Thyroid gland (tissue), 4 donors: ENCODE measurements at regions not wholly inside any gene's neighbourhood (a gene's known extent, or its start where the extent isn't known, plus 50 kb on each side); places are given as distances from the start of the nearest gene placed in this dataset.

Source experiments
- DNase-seq, 2 donors: peaks; one replicate each; pipeline ENCODE4 v3.0.0-alpha.2; 2019
- H3K27ac ChIP-seq, 3 donors: fragments of 200-600 bp; sonication (generic); 1 replicate in 2 of 3; 2 replicates in 1 of 3; pipeline ENCODE4 v1.5.1; 2016 to 2019; ENCODE audit warnings: mild to moderate bottlenecking in 1 of 3, moderate library complexity in 1 of 3
- H3K27me3 ChIP-seq: fragments of 200-600 bp; sonication (generic); one replicate; pipeline ENCODE4 v1.5.1; 2019
- H3K36me3 ChIP-seq, 2 donors: fragments of 200-600 bp; sonication (generic); one replicate each; pipeline ENCODE4 v1.5.1; 2016 to 2019
- H3K4me1 ChIP-seq, 2 donors: fragments of 200-600 bp; sonication (generic); one replicate each; pipeline ENCODE4 v1.5.1; 2017 to 2019
- H3K4me3 ChIP-seq, 3 donors: fragments of 200-600 bp; sonication (generic); replicated peaks in 1 of 3; 1 replicate in 2 of 3; 2 replicates in 1 of 3; pipeline ENCODE4 v1.5.1; 2016; ENCODE audit warnings: mild to moderate bottlenecking in 1 of 3
- H3K9me3 ChIP-seq: fragments of 200-600 bp; sonication (generic); one replicate; pipeline ENCODE4 v1.5.1; 2017
- POLR2A ChIP-seq, 2 donors: fragments of 450-650 bp; IDR thresholded peaks; one replicate each; pipeline ENCODE4 v1.6.1; 2017; ENCODE audit warnings: antibody characterized with exemption in 2 of 2, mild to moderate bottlenecking in 2 of 2, moderate library complexity in 1 of 2
- WGBS, 2 donors: methylation state at CpG; one replicate each; pipeline ENCODE4 v1.1.5; 2017; 5-methylcytosine and 5-hydroxymethylcytosine counted together
- intact Hi-C: fragments of 100-400 bp; cut with DNase I; formaldehyde crosslinking; loops from one replicate; pipeline ENCODE4 v1.15.1; 2023
- TF ChIP-seq, protein P1 (sequence below), 6 experiments: fragments of 200-600 bp in 3 of 6; fragments of 450-650 bp in 3 of 6; sonication (generic) in 3 of 6; IDR thresholded peaks; one replicate each; pipeline ENCODE4 v1.5.1; 2016 to 2019; ENCODE audit warnings: antibody characterized with exemption in 6 of 6, mild to moderate bottlenecking in 2 of 6, inconsistent platforms in 1 of 6, moderate library complexity in 1 of 6

DNA sequence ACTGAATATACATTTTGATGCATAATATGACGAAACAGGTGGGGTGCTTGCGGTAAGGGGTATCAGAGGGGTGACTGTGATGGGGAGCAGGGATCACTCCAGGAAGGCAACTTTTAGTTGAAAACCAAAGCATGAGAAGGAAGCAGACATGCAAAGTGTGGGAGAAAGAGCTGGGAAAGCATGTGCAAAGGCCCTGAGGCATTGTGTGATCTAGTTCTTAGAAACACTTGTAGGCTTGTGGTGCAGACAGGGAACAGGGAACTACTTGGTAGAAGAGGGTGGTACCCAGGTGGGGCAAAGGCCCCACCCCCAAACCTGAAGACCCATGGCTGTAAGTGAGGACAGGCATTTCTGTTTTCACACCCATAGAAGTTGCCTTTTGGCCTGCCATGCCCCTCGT is 459.9 kb upstream of the EEF2KMT start:
- Histone ChIP-seq H3K4me1 (no peaks in the 10 kb centered on the region), H3K27ac (no peak overlapping the region), H3K4me3 (no peak overlapping the region), H3K9me3 (no peaks in the 10 kb centered on the region), H3K27me3 (no peaks in the 10 kb centered on the region), H3K36me3 (no peaks in the 10 kb centered on the region)
- WGBS, 2 donors, result 95% methylated on average over 3 of the region's 3 CpGs
- intact Hi-C loops, result no loop called here
- DNase-seq, result no peak
- TF ChIP-seq, protein P1, sequence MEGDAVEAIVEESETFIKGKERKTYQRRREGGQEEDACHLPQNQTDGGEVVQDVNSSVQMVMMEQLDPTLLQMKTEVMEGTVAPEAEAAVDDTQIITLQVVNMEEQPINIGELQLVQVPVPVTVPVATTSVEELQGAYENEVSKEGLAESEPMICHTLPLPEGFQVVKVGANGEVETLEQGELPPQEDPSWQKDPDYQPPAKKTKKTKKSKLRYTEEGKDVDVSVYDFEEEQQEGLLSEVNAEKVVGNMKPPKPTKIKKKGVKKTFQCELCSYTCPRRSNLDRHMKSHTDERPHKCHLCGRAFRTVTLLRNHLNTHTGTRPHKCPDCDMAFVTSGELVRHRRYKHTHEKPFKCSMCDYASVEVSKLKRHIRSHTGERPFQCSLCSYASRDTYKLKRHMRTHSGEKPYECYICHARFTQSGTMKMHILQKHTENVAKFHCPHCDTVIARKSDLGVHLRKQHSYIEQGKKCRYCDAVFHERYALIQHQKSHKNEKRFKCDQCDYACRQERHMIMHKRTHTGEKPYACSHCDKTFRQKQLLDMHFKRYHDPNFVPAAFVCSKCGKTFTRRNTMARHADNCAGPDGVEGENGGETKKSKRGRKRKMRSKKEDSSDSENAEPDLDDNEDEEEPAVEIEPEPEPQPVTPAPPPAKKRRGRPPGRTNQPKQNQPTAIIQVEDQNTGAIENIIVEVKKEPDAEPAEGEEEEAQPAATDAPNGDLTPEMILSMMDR (IDR thresholded peaks at IDR 0.05), result no peak
- TF ChIP-seq POLR2A (IDR thresholded peaks at IDR 0.05), result no peak

DNA sequence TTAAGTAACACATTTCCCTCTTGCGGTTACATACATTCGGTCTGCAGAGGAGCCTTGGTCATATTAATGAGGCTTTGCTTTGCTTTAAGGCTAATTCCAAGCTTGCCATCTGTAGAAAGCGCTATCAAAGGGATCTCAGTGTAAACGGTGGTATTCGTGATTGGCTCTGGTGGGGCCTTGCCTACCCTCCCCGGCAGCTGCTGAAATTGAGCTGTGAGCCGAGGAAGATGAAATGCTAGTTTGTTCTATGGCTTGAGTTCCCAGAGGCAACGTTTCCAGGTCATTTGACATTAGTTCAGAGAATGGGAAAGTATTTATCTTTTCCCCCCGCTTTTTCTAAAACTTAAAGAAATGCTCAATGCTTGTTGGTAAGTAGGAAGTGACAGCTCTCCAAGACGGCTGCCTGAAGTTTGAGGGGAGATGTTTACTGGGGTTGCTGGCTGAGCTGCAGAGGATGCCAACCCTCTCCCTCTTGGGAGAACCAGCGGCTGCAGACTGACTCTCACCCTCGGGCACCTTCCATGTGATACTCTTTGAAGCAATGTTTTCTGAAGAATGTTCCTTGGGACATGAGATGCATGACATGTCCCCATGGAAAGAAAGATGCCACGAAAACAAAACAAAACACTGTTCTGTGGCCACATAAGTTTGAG is 458.7 kb upstream of the EEF2KMT start:
- no peaks in the 10 kb centered on the region for H3K27me3 ChIP-seq
- TF ChIP-seq POLR2A (IDR thresholded peaks at IDR 0.05), result no peak
- TF ChIP-seq, protein P1 (IDR thresholded peaks at IDR 0.05), result no peak
- no peak overlapping the region for H3K4me3 ChIP-seq
- intact Hi-C loops, result no loop called here
- no peaks in the 10 kb centered on the region for H3K4me1 ChIP-seq
- no peak overlapping the region for H3K27ac ChIP-seq
- no peaks in the 10 kb centered on the region for H3K36me3 ChIP-seq
- no peaks in the 10 kb centered on the region for H3K9me3 ChIP-seq
- DNase-seq, result no peak
- WGBS, 2 donors, result 74 to 75% methylated on average over 13 of the region's 13 CpGs

DNA sequence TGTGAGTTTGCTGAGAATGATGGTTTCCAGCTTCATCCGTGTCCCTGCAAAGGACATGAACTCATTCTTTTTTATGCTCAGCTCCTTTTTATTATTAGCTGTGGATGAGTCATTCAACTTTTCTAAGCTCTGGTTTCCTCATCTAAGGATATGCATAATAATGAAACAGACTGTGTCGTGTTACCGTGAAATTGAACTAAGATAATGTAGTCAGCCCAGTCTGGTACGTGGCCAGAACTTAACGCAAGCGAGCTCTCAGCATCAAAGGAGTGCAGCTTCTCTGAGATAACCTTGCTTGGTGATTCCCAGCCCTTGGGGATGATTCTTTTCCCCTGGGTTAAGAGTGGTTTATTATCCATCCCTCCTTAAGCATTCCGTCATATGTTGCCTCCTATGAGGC is 454.3 kb upstream of the EEF2KMT start:
- TF ChIP-seq POLR2A (IDR thresholded peaks at IDR 0.05), result no peak
- TF ChIP-seq, protein P1 (IDR thresholded peaks at IDR 0.05), result no peak
- intact Hi-C loops, result no loop called here
- Histone ChIP-seq H3K36me3 (no peaks in the 10 kb centered on the region), H3K4me1 (no peaks in the 10 kb centered on the region), H3K27me3 (no peaks in the 10 kb centered on the region), H3K9me3 (no peaks in the 10 kb centered on the region), H3K27ac (no peak overlapping the region), H3K4me3 (no peak overlapping the region)
- 61 to 71% methylated on average over 7 of the region's 7 CpGs for WGBS, 2 donors
- no peak for DNase-seq

- Histone ChIP-seq H3K27ac (no peak overlapping the region), H3K9me3 (no peaks in the 10 kb centered on the region), H3K27me3 (no peaks in the 10 kb centered on the region), H3K36me3 (no peaks in the 10 kb centered on the region), H3K4me3 (no peak overlapping the region), H3K4me1 (no peaks in the 10 kb centered on the region)
- WGBS, 2 donors, result 81 to 87% methylated on average over 3 of the region's 3 CpGs
- intact Hi-C loops, result no loop called here
- DNase-seq, result no peak
- TF ChIP-seq, protein P1 (IDR thresholded peaks at IDR 0.05), result no peak
- no peak for TF ChIP-seq POLR2A (IDR thresholded peaks at IDR 0.05)
Measured at GRCh38 chr16:5549802-5550201, 452.2 kb upstream of the EEF2KMT start.

GRCh38 chr16:5541356-5541755 is 443.8 kb upstream of the EEF2KMT start:
- Histone ChIP-seq H3K4me3 (no peak overlapping the region), H3K27ac (no peak overlapping the region), H3K9me3 (no peaks in the 10 kb centered on the region), H3K4me1 (no peaks in the 10 kb centered on the region), H3K36me3 (no peaks in the 10 kb centered on the region), H3K27me3 (no peaks in the 10 kb centered on the region)
- TF ChIP-seq, protein P1 (IDR thresholded peaks at IDR 0.05), result no peak
- TF ChIP-seq POLR2A (IDR thresholded peaks at IDR 0.05), result no peak
- 49 to 62% methylated on average over 3 of the region's 3 CpGs for WGBS, 2 donors
- no peak for DNase-seq
- intact Hi-C loops, result no loop called here
